ENCODE measurements at regions not wholly inside any gene's neighbourhood (a gene's known extent, or its start where the extent isn't known, plus 50 kb on each side); places are given as distances from the start of the nearest gene placed in this dataset.

- Histone ChIP-seq H3K36me3 (ENCODE audit: control insufficient read depth, insufficient read depth, low read length) (no peaks in the 10 kb centered on the region), H3K4me3 (ENCODE audit: low read depth, low read length) (no peak overlapping the region), H3K27me3 (ENCODE audit: control insufficient read depth, insufficient read depth, low read length) (no peaks in the 10 kb centered on the region)
- no peak for DNase-seq (ENCODE audit: low read depth)
- TF ChIP-seq, protein P1, sequence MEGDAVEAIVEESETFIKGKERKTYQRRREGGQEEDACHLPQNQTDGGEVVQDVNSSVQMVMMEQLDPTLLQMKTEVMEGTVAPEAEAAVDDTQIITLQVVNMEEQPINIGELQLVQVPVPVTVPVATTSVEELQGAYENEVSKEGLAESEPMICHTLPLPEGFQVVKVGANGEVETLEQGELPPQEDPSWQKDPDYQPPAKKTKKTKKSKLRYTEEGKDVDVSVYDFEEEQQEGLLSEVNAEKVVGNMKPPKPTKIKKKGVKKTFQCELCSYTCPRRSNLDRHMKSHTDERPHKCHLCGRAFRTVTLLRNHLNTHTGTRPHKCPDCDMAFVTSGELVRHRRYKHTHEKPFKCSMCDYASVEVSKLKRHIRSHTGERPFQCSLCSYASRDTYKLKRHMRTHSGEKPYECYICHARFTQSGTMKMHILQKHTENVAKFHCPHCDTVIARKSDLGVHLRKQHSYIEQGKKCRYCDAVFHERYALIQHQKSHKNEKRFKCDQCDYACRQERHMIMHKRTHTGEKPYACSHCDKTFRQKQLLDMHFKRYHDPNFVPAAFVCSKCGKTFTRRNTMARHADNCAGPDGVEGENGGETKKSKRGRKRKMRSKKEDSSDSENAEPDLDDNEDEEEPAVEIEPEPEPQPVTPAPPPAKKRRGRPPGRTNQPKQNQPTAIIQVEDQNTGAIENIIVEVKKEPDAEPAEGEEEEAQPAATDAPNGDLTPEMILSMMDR (IDR thresholded peaks at IDR 0.05; ENCODE audit: insufficient read depth, low read length, poor library complexity, severe bottlenecking), result no peak
These were observed 283.8 kb upstream of the ROBO1 start for GRCh38 chr3:80051602-80051962.

- Histone ChIP-seq H3K27me3 (ENCODE audit: control insufficient read depth, insufficient read depth, low read length) (no peaks in the 10 kb centered on the region), H3K4me3 (ENCODE audit: low read depth, low read length) (no peak overlapping the region), H3K36me3 (ENCODE audit: control insufficient read depth, insufficient read depth, low read length) (no peaks in the 10 kb centered on the region)
- TF ChIP-seq, protein P1 (IDR thresholded peaks at IDR 0.05; ENCODE audit: insufficient read depth, low read length, poor library complexity, severe bottlenecking), result no peak
- DNase-seq (ENCODE audit: low read depth), result no peak
These were observed 283.2 kb upstream of the ROBO1 start for GRCh38 chr3:80050826-80051601.

- no peak for DNase-seq (ENCODE audit: low read depth)
- Histone ChIP-seq H3K27me3 (ENCODE audit: control insufficient read depth, insufficient read depth, low read length) (no peaks in the 10 kb centered on the region), H3K36me3 (ENCODE audit: control insufficient read depth, insufficient read depth, low read length) (no peaks in the 10 kb centered on the region), H3K4me3 (ENCODE audit: low read depth, low read length) (no peak overlapping the region)
- TF ChIP-seq, protein P1 (IDR thresholded peaks at IDR 0.05; ENCODE audit: insufficient read depth, low read length, poor library complexity, severe bottlenecking), result no peak
These were observed 275.4 kb upstream of the ROBO1 start for GRCh38 chr3:80043226-80043625.

DNA sequence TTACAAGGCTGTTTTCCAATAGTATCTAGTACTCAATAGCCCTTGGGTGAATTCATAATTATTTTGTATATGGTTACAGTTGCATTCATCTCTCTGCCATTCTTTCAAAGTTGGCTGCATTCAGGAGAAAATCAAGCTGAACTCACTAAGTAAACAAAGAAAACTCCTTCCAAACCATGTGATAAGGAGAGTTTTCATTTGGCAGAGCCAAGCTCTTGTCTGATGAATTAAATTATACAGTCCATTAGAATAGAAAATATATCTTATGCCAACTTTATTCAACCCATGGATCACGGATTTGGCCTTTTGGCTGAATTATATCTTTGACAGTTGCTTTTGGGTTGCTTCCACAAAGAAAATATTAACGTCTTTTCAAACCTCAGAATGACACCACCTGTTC, 272.3 kb upstream of the ROBO1 start:
- Histone ChIP-seq H3K4me3 (ENCODE audit: low read depth, low read length) (no peak overlapping the region), H3K27me3 (ENCODE audit: control insufficient read depth, insufficient read depth, low read length) (no peaks in the 10 kb centered on the region), H3K36me3 (ENCODE audit: control insufficient read depth, insufficient read depth, low read length) (no peaks in the 10 kb centered on the region)
- DNase-seq (ENCODE audit: low read depth), result no peak
- TF ChIP-seq, protein P1 (IDR thresholded peaks at IDR 0.05; ENCODE audit: insufficient read depth, low read length, poor library complexity, severe bottlenecking), result no peak

- Histone ChIP-seq H3K27me3 (ENCODE audit: control insufficient read depth, insufficient read depth, low read length) (no peaks in the 10 kb centered on the region), H3K36me3 (ENCODE audit: control insufficient read depth, insufficient read depth, low read length) (no peaks in the 10 kb centered on the region), H3K4me3 (ENCODE audit: low read depth, low read length) (no peak overlapping the region)
- TF ChIP-seq, protein P1 (IDR thresholded peaks at IDR 0.05; ENCODE audit: insufficient read depth, low read length, poor library complexity, severe bottlenecking), result no peak
- no peak for DNase-seq (ENCODE audit: low read depth)
These were observed 268.4 kb upstream of the ROBO1 start for GRCh38 chr3:80036176-80036575.

DNA sequence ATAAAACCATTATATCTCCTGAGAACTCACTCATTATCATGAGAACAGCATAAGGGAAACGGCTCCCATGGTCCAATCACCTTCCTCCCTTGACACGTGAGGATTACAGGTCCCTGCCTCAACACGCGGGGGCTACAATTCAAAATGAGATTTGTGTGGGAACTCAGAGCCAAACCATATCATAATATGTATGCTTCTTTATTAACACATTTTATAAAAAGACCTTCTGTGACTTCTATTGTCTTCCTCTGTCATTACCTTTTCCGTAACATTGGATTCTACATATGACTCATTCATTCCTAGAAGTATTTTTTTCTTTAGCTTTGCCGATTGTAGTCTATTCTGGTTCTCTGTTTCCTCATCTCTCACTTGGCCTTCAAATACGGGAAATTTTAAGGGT, 267.2 kb upstream of the ROBO1 start:
- H3K27me3 ChIP-seq (ENCODE audit: control insufficient read depth, insufficient read depth, low read length), result no peaks in the 10 kb centered on the region
- no peaks in the 10 kb centered on the region for H3K36me3 ChIP-seq (ENCODE audit: control insufficient read depth, insufficient read depth, low read length)
- DNase-seq (ENCODE audit: low read depth), result no peak
- H3K4me3 ChIP-seq (ENCODE audit: low read depth, low read length), result no peak overlapping the region
- TF ChIP-seq, protein P1 (IDR thresholded peaks at IDR 0.05; ENCODE audit: insufficient read depth, low read length, poor library complexity, severe bottlenecking), result no peak

Data from kidney epithelial cell (primary cell).